SK-N-SH treated with all-trans-retinoic acid at 6 μM for 48 hours (cell line): ENCODE measurements at regions not wholly inside any gene's neighbourhood (a gene's known extent, or its start where the extent isn't known, plus 50 kb on each side); places are given as distances from the start of the nearest gene placed in this dataset.

Experiments used
- BACH2 ChIP-seq: fragments of 250-450 bp; sonication (Bioruptor Pico); IDR thresholded peaks from 2 replicates; pipeline ENCODE4 v1.9.0; 2021; ENCODE audit warnings: mild to moderate bottlenecking, borderline replicate concordance
- ESRRG ChIP-seq: fragments of 250-450 bp; sonication (Bioruptor Pico); IDR thresholded peaks from 2 replicates; pipeline ENCODE4 v1.6.1; 2021; ENCODE audit warnings: mild to moderate bottlenecking
- PPARA ChIP-seq: fragments of 250-450 bp; sonication (Bioruptor Pico); IDR thresholded peaks from 2 replicates; pipeline ENCODE4 v1.5.0; 2020; ENCODE audit warnings: mild to moderate bottlenecking, borderline replicate concordance
- RARB ChIP-seq: fragments of 250-450 bp; sonication (Bioruptor Pico); IDR thresholded peaks from 2 replicates; pipeline ENCODE4 v1.8.0; 2021; ENCODE audit warnings: mild to moderate bottlenecking, moderate library complexity
- TCF4 ChIP-seq: fragments of 250-450 bp; sonication (Bioruptor Pico); IDR thresholded peaks from 2 replicates; pipeline ENCODE4 v1.8.0; 2021; ENCODE audit warnings: mild to moderate bottlenecking, moderate library complexity, borderline replicate concordance
- ZNF8 ChIP-seq: fragments of 450-650 bp; formaldehyde crosslinking; IDR thresholded peaks from 2 replicates; pipeline ENCODE4 v1.5.0; 2020; ENCODE audit warnings: mild to moderate bottlenecking, moderate library complexity
- TF ChIP-seq, protein P1 (sequence below): fragments of 250-450 bp; sonication (Bioruptor Pico); IDR thresholded peaks from 2 replicates; pipeline ENCODE4 v1.8.0; 2020; ENCODE audit warnings: mild to moderate bottlenecking, moderate library complexity, borderline replicate concordance

DNA sequence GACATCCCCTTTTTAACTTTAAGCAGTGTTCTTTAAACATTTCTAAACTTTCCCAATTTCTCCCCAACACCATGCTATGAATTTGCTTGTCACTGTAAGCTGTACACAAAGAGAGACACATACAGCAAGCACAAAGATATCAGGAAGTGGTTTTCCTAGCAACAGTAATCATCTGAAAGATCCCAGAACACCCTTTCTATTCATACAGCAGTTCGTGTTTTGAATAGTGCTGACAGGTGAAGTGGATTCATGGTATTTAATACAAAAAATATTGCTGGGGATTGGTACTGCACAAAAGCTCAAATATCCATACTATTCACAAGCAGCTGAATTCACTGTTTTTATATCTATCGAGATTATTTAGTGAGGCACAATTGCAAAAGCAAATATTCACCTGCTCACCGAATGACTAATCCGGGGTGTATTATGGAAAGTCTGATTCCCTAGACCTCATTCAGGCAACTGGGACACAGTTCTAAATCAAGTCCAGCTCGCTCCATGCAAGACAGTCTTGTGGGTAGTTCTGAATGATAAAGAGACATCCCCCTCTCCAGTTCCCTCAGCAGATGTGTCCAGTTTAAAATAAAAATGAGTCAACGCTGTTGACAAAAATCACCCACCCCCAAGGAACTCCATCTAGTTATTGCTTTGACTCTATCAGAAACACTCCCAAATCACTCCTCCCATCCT is 107.1 kb upstream of the TSHZ2 start:
- no peak for TF ChIP-seq BACH2
- no peak for TF ChIP-seq PPARA
- TF ChIP-seq, protein P1, sequence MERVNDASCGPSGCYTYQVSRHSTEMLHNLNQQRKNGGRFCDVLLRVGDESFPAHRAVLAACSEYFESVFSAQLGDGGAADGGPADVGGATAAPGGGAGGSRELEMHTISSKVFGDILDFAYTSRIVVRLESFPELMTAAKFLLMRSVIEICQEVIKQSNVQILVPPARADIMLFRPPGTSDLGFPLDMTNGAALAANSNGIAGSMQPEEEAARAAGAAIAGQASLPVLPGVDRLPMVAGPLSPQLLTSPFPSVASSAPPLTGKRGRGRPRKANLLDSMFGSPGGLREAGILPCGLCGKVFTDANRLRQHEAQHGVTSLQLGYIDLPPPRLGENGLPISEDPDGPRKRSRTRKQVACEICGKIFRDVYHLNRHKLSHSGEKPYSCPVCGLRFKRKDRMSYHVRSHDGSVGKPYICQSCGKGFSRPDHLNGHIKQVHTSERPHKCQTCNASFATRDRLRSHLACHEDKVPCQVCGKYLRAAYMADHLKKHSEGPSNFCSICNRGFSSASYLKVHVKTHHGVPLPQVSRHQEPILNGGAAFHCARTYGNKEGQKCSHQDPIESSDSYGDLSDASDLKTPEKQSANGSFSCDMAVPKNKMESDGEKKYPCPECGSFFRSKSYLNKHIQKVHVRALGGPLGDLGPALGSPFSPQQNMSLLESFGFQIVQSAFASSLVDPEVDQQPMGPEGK: no peak
- TF ChIP-seq ZNF8 (CRISPR knock-in tag): no peak
- no peak for TF ChIP-seq TCF4 (CRISPR knock-in tag)
- no peak for TF ChIP-seq ESRRG (CRISPR knock-in tag)
- TF ChIP-seq RARB (CRISPR knock-in tag): no peak
